GM12864 (cell line): ENCODE measurements at regions not wholly inside any gene's neighbourhood (a gene's known extent, or its start where the extent isn't known, plus 50 kb on each side); places are given as distances from the start of the nearest gene placed in this dataset.
A peak's percentile ranks its signal among the peaks of the same experiment; 100 is the strongest.

Experiments
- DNase-seq: peaks from one replicate; pipeline ENCODE4 v3.0.0-alpha.2; 2011; ENCODE audit warnings: low read depth
- H3K4me3 ChIP-seq: 2 replicates; pipeline ENCODE4 v1.5.1; 2011; ENCODE audit warnings: mild to moderate bottlenecking, low read depth, low read length, control low read depth
- CTCF ChIP-seq: IDR thresholded peaks from 2 replicates; pipeline ENCODE4 v1.5.1; 2011; ENCODE audit warnings: low read depth, mild to moderate bottlenecking, moderate library complexity, low read length, control low read depth, inconsistent platforms; ENCODE audit errors: missing control alignments

GRCh38 chrX:113770806-113771205, 813.1 kb upstream of the HTR2C start:
- DNase-seq, result no peak
- TF ChIP-seq CTCF, result no peak

DNA sequence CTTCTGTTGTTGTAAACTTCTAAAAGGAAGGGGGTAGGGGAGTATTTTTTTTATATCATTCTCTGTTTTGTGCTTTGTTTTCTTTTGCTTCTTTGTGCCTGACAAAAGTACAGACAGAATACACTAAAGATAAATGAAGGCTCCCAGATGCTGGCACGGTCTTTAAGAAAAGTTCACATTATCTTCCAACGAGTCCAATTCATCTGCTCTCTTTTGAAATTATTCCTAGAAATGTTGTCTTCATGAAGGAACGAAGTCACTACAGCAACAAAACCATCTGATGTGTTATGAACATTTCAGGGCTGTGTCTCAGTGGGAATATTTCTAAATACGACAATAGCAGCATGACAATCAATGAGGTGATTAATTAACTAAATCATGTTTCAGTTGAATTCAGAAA, 813.8 kb upstream of the HTR2C start:
- no peak for DNase-seq
- H3K4me3 ChIP-seq, result no peak overlapping the region

More at GRCh38 chrX:113770806-113771205, 813.1 kb upstream of the HTR2C start:
- H3K4me3 ChIP-seq, result no peak overlapping the region

DNA sequence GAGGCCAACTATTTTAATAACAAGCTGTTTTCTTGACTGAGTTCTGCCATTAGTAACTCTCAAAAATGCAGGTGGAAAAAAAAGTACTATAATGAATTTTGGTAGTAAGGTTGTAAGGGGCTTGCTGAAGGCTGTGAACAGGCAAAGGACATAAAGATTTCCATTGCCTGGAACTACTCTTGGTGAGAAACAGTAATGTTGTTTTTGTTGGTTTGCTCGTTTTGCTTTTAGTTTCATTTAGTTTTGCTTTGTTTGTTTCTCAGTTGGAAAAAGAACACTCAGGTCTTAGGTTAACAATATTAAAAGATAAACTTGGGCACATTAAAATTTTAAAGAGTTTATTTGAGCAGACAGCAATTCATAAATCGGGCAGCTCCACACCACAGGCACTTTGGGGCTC, 824.5 kb upstream of the HTR2C start:
- no peak for TF ChIP-seq CTCF
- H3K4me3 ChIP-seq, result no peak overlapping the region
- DNase-seq, result no peak

More for the DNA sequence above, 813.8 kb upstream of the HTR2C start:
- TF ChIP-seq CTCF, result no peak

DNA sequence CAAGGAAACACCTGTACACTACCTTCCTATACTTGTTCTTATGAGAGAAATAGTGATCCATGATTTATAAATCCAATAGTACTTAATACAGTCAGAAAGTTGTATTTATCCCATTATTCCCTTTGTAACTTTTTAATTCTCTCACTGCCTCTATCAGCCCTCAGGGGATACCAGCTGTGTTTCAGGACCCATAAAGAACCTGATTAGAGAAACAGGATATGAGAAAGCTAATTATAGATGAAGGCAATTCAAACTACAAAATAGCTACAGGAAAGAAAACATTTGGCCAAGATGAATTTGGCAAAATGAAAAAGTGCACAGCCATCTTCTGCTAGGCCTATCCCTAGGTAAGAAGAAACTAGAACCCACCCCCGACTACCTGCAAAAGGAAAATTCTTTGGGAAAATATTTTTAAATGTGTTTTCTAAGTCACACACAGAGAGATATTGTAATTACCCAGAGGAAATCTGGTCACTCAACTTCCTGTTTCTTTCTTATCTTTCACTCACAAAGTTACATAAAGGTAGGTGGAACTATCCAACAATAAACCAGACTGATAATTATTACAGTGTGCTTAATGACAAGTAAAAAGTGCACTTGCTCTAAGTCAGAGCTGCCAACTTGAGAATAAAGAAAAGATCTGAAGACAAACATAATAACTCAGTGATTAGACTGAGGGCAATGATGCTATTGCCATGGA, 836.5 kb upstream of the HTR2C start:
- no peak for DNase-seq
- TF ChIP-seq CTCF, result no peak
- no peak overlapping the region for H3K4me3 ChIP-seq

DNA sequence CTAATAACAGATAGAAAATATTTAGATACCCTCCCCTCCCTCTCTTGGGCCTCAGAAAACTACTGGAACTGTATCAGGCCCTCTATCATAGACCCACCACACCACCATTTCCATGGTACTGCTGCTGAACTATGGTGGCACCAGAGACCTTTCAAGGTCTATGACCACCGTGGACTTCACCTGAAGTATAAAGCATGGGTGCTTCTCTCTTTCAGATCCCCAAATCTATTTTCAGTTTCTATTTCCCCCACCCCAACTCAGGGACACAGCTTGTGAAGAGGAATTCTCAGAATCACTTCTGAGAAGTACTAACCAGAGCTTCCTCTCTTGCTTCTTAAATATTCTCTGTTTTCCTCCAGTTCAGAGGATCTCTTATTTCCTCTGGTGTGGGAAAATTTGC, 840.8 kb upstream of the HTR2C start:
- TF ChIP-seq CTCF, result no peak
- H3K4me3 ChIP-seq, result no peak overlapping the region
- peak; percentile 40 for DNase-seq

DNA sequence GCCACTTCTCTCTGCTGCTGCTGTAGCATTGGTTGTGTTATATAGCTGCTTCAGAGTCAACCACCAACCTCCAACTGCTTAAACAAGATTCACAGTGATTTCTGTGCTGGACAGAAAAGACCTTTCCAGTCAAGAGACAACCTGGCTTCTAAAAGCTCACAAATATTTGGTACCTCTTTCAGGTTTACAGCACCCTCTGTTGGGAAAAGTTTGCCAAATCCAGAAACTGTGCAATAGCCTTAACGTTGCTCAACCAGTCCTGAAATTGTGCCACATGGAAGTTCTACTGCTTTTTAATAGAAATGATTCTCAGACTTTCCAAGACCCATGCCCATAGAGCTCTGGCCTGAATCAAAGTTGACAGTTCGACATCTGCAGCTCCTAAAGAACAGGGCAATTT, 842.1 kb upstream of the HTR2C start:
- no peak for TF ChIP-seq CTCF
- peak; percentile 22 for DNase-seq
- no peak overlapping the region for H3K4me3 ChIP-seq

DNA sequence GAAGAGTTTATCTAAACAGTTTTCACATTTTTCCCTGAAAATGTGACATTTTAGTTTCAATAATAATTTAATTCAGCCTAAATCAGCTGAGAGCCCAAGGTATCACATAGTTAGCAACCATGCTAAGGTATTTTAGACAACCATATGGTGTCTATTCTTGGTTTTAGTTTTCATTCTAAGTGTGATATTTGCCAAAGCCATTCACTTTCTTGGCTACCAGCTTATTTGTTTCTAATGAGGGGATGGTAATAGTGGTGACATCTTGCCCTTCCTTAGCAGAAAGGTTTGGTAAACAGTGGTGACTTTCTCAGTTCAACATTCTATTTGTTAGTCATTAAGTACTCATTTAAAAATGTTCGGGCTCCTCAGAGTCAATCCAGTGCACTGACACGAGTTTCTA, 854.9 kb upstream of the HTR2C start:
- no peak overlapping the region for H3K4me3 ChIP-seq
- TF ChIP-seq CTCF, result no peak
- DNase-seq, result no peak
